ENCODE measurements at regions not wholly inside any gene's neighbourhood (a gene's known extent, or its start where the extent isn't known, plus 50 kb on each side); places are given as distances from the start of the nearest gene placed in this dataset.
"Not testable (repeated sequence)": the region's sequence is repeated elsewhere in the genome, so short reads cannot be mapped to it uniquely, and the experiment has no call there.

DNA sequence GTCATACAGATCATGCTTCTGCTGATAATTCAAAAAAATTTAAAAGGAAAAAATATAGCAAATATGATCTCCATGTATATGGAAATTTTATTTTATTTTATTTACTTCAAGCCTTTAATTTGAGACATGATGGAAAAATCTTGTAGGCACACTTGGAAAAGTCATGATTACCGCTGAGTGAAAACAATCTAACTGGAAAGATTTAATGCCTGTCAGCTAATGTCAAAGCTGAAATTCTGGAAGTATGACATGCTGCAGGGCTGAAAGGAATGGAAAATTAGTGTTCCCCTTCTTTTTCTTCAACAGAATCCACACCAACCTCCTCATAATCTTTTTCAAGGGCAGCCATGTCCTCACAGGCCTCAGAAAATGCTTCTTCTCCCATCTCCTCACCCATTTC, 58.2 kb downstream of the RPRM start:
- no peak for DNase-seq (ENCODE audit: low read depth)

DNA sequence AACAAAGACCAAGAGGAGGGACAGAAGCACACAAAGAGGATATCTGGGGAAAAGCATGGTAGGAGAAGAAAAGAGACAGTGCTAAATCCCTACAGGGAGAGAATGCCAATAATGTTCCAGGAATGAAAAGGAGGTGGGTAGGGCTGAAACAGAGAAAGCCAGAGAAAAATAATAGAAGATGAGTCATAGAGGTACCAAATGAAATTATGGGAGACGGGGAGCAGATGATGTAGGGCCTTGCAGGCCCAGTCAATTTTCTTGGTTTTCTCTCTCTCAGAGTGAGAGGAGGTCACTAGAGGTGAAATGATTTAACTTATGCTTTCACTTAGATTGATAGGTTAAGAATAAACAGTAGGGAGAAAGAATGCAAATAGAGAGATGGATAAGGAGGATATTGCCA, 61.5 kb downstream of the RPRM start:
- no peak for DNase-seq (ENCODE audit: low read depth)

DNA sequence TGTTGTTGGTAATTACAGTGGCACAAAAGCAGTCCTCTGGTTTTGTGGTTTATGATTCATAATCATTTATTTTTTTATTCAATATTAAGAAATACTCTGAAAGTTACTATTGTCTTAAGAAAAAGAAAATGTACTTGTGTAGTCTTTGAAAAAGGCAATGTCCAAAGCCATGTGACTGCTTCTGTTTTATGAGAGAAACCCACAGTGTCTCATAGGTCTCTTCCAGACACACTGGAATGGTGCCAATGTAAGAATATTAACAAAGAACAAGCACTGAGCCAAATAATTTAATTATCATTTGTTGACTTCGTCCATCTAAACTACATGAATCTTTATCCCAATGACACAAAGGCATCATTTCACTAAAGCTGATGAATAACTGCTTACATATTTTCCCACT, 62.5 kb downstream of the RPRM start:
- no peak for DNase-seq (ENCODE audit: low read depth)

DNA sequence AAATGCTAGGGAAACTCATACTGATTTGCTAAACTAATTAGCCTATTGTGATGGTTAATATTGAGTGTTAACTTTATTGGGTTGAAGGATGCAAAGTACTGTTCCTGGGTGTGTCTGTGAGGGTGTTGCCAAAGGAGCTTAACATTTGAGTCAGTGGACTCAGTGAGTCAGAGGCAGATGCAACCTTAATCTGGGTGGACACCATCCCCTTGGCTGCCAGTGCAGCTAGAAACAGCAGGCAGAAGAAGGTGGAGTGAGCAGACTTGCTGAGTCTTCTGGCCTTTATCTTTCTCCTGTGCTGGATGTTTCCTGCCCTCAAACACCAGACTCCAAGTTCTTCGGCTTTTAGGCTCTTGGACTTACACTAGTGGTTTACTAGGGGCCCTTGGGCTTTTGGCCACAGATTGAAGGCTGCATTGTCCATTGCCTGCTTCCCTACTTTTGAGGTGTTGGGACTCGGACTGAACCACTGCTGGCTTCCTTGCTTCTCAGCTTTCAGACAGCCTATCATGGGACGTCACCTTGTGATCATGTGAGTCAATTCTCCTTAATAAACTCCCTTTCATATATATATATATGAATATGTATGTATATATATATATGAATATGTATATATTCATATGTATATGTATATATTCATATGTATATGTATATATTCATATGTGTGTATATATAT, 69.7 kb downstream of the RPRM start:
- DNase-seq (ENCODE audit: low read depth), result no peak

DNA sequence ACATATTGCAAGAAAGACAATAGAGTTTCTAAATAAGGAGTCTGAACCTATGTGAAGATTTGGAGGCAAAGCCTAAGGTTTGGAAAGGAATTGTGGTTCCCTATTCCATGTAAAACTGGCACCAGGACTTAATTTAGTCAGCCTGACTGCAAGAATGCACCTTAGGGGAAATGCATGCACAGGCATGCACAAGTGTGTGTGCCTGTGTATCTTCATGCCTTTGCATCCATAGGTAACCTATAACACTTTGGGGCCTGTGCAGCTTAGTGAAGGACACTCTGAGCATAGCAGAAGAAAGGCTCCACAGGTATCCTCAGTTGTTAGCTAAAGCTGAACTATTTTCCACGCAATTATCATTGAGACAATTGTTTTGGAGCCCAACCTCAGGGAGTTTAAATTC, 73.4 kb downstream of the RPRM start:
- DNase-seq (ENCODE audit: low read depth), result no peak

DNA sequence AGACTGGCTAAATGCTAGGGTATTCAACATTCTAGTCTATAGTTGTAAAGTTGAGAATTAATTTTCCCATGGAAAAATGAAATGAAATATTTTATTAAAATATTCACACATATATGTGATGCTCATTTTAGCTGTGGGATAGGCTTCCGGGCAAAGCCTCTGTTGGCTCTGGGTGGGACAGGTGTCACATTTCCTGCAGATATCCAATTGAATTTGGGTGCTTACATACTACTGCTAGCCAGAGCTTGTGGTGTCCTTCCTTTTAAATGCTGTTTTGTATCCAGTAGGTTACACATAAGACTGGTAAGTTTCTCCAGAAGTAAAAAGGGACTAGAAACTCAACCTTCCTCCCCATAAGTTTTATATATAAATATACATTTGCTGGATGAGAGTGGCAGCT, 73.8 kb downstream of the RPRM start:
- no peak for DNase-seq (ENCODE audit: low read depth)

DNA sequence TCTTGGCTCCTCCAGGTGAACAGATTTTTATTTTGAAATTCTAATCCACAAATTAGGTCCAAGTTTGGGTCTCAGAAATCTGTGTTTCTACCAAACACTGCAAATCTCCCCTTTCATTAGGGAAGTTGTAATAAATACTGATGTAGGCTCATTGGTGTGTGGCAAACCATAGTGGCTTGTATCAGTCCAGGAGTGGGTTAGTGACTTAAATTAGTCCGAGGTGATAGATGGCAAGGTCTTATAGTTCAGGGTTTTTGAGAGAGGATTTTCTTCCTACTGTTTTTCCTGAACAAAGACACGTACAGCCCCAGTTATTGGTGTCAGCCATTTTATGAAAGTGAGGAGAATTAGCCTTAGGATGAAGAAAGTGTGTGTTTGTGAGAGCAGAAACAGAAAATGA, 74.6 kb downstream of the RPRM start:
- no peak for DNase-seq (ENCODE audit: low read depth)

DNA sequence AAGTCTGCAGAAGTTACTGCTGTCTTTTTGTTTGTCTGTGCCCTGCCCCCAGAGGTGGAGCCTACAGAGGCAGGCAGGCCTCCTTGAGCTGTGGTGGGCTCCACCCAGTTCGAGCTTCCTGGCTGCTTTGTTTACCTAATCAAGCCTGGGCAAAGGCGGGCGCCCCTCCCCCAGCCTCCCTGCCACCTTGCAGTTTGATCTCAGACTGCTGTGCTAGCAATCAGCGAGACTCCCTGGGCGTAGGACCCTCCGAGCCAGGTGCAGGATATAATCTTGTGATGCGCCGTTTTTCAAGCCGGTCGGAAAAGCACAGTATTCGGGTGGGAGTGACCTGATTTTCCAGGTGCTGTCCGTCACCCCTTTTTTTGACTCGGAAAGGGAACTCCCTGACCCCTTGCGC, 75.2 kb downstream of the RPRM start:
- not testable (repeated sequence) for DNase-seq (ENCODE audit: low read depth)

DNA sequence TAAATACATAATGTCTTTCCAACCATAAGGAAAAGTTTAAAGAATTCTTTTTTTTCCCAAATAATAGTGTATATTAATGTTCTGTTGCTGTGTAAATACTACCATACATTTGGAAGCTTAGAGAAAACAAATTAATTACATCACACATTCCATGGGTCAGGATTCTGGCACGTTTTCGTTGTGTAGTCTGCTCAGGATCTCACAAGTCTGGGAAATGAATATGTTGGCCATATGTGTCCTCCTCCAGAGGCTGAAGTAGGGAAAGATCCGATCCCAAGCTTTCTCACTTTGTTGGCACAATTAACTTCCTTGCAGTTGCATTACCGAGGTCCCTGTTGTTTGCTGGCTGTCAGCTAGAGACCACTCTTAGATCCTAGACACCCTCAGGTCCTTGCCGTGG, 83.9 kb downstream of the RPRM start:
- DNase-seq (ENCODE audit: low read depth), result no peak

DNA sequence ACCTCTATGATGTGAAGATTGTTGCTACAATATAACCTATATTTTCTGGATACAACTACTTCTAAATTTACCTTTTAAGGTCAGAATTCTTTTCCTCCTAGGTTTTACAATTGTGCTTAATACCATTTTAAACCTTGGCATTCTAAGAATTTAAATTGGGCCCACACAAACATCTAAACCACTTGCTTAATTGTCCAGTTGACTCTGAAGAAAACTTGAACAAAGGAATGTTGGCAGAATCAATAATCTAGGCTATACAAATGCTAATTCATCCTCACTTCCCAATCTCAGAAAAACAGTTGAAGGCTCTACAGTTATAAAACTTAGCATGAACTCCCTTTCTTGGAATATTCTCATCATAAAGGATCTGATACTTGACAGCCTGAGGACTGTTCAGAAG, 84.3 kb downstream of the RPRM start:
- no peak for DNase-seq (ENCODE audit: low read depth)

DNA sequence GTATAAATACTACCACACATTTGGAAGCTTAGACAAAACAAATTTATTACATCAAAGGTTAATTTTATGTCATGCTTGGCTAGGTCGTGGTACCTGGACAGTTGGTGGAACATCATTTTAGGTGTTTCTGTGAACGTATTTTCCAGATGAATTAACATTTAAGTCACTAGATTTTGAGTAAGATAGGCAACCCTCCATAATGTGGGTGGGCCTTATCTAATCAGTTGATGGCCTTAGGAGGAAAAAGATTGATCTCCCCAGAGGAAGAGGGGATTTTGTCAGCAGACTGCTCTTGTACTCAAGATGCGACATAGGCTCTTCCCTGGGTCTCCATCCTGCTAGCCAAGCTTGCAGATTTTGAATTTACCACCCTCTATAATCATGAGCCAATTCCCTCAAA, 85.0 kb downstream of the RPRM start:
- no peak for DNase-seq (ENCODE audit: low read depth)

DNA sequence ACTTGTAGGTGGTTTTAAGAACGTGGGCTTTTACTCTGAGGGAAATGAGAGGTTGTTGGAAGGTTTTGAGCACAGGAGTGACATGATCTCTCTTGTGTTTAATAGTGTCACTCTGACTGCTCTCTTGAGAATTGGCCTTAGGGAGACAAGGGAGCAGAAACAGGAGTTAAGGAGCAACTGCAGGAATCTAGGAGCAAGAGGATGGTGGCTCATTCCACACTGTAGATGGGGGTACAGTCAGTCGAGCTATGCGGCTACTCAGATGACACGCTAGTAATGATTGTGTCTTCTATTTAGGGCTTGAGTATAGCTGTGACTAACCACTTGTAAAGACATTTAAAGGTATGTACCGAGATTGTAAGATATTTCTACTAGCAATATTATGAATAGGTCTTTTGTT, 87.4 kb downstream of the RPRM start:
- DNase-seq (ENCODE audit: low read depth), result no peak

DNA sequence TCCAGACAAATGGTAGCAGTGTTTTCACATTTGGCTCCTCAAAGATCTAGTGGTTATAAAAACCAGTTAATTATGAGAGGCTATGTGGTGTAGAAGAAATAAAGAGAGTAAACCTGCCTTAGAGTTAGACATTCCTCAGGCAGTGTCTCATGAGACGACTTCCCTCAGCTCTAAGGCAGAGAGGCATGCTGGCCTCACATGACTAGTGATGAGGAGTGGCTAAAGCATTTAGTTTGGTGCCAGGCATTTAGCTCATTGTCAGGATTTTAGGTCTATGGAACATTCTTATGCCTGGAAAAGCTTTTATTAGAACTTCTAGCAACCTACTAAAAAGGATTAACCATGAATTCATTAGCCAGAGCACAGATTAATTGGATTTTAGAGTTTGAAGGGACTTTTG, 90.3 kb downstream of the RPRM start:
- no peak for DNase-seq (ENCODE audit: low read depth)

DNA sequence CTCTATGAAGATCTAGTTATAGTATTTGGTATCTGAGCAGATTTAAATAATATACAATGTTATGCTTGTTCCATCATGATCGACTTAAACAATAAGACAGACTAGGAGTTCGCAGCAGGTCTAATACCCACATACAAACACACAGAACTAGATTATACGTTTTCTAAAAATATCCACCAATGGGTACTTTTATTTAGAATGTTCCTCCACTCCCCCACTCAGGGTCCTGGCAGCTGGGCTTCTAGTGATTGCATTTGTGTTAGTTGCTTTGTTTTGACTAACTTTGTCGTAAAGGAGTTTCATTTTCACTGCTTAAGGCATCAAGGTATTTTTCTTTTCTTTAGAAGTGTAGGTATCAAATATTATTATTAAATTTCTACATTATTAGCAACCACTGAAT, 91.4 kb downstream of the RPRM start:
- DNase-seq (ENCODE audit: low read depth), result no peak

DNA sequence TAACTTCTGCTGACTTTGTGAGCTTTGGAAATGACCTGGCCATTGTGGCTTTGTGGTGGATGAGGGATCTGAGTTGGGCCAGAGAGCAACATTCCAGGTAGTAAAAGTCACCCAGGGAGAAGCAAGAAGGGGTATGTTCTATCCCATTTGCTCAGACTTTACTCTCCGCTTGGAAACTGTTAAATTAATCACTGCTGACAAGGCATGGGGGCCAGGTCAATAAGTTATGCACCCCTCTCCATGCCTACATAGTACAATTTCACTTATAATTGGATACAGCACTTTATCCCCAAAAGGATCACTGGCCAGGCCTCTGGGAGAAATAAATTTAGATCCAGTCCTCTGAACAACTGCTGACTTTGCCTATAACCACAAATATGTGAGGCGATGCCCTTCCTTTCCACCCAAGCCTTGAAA, 92.1 kb downstream of the RPRM start:
- no peak for DNase-seq (ENCODE audit: low read depth)

DNA sequence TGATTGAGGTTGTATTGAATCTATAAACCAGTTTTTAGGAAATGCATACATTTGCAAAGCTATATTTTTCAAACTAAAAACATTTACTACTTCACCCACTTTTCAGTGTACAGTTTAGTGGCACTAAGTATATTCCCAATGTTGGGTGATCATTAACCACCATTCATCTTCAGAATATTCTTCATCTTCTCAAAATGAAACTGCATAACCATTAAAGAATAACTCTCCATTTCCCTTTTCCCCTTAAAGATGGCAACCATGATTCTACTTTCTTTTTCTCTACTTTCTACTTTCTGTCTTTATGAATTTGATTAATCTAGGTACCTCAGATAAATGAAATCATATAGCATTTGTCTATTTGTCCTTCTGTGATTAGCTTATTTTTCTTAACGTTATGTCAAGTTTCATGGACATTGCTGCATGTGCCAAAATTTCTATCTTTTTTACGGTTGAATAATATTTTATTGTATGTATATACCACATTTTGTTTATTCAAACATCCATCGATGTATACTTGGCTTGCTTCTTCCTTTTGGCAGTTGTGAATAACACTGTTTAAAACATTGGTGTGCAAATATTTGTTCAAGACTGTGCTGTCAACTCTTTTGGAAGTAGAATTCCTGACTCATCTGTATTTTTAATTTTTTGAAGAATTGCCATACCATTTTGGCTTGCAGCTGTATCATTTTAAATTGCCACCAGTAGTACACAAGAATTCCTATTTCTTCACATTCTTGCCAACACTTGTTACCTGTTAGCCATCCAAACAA, 104.9 kb downstream of the RPRM start:
- DNase-seq (ENCODE audit: low read depth), result no peak

DNA sequence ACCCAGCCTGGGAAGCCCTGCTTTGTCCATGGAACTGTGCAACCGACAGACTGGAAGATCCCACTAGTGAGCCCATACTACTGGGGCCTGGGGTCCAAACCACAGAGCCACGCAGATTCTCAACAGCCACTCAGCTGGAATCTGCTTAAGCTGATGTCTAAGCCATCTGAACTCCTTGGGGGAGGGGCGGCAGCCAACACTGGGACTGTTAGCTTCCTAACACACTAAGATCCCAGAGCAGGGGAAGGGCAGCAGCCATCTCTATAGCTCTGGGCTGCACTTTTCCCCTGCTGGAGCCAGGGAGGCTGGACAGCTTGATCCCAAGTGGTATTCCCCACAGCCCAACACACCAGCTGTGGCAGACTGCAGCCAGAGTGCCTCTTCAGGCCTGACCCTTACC, 118.3 kb downstream of the RPRM start:
- no peak for DNase-seq (ENCODE audit: low read depth)

DNA sequence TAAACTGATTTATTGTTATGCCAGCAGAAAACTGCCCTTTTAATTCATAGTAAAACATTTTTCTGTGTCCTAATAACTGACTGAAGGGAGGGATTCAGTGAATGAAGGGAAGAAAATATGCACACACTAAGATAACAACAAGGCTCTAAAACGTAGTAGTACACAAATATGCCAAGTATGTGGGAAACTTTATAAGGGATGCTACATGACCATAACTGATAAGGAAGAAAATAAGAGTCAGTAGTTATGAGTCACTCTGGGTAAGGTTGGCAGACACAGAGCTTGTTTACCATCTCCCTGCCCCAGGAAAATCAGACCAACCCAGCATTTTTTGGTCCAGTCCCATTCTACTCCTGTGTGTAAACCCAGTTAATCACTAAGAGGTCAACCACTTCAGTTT, 124.2 kb downstream of the RPRM start:
- no peak for DNase-seq (ENCODE audit: low read depth)

DNA sequence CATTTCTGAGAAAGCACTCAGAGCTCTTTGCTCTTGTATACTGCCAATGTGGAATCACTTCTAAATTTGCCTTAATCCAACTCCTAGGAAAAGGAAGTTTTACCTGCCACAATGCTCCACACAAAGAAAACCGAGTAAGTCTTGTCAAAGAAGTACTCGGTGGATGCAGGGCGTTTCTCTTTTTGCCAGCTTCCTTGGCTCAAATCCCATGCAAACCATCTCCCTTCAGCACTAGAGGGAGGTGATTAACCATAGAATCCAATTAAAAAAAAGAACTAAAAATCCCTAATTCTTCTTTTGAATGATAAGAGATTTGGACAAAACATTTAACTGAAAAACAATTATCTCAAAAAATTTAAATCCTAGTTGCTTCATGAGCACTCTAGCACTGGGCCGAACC, 129.0 kb downstream of the RPRM start:
- no peak for DNase-seq (ENCODE audit: low read depth)

DNA sequence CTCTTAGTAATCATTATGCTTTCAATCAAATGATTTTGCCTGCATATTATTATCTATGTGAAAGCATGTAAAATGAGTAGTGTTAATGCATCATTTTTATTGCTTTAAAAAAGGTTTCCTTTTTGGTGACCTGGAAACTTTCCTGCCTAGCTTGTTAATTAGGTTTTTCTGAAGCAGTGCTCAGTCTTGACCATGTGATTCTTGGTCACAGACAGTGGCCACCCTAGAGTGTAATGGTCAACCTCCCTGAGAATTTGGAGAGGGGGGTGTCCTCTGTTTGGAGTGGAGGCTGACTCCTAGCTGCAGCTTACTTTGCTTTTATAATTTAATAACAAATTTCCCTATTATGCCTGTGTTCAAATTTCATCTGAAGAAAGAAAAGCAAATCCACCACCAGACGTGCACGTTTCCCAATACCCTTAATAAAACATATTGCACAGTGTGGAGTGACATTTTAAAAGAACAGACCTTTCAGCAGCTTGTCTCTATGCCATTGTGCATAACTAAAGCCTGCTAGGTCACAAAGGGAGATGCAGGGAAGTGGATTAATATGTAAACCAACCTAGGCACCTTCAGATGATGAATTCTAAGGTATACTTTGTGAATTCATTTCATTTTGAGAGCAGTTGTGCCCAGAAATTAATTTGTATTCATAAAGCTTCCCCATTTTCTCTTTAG, 130.6 kb downstream of the RPRM start:
- no peak for DNase-seq (ENCODE audit: low read depth)

DNA sequence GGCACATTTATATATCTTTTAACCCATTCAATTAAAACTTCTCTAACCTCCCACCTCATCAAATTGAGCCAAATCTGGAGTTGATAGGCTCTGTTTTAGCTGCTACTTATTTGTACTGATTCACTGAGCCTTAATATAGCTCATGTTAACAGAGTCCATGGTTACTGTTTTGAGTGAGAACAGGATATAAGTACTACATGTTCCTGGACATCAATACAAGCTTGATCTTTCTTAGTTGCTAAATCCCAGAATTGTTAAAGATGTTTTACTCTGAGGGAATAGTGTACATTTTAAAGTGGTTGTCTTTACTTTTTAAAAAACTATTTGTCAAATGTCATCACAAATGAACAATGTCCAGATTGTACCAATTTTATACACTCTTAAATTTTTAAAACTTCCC, 157.7 kb downstream of the RPRM start:
- no peak for DNase-seq (ENCODE audit: low read depth)

DNA sequence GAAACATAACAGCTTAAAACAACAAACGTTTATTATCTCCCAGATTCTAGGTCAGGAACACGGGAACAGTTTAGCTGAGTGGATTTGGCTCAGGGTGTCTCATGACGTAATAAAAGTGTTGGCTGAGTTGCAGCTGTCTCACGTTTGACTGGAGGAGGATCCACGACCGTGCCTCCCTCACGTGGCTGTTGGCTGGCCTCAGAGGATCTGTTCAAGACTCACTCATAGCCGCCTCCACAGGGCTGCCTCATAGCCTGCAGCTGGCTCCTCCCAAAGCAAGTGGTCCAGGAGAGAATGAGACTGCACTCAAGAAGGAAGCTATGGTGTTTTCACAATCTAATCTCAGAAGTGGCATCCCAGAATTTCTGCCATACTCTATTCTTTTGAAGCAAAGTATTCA, 167.1 kb downstream of the RPRM start:
- DNase-seq (ENCODE audit: low read depth), result no peak

DNA sequence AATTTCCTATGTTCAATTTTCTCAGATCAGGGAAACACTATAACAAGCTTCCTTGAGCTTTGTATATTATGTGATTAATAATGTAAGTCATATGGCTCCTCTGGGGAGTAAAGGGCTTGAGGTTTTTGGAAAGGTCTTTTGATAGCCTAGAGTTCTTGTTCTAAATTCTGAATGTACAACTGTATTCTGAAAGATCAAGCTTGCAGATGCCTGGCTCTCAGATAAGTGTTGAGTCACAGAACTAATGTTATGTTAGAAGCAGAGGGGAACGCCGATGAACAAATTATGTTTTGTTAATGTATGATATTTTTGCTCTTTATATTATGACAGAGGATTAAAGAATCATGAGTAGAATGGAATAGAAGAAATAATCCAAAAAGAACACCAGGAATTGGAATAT, 170.1 kb downstream of the RPRM start:
- no peak for DNase-seq (ENCODE audit: low read depth)

DNA sequence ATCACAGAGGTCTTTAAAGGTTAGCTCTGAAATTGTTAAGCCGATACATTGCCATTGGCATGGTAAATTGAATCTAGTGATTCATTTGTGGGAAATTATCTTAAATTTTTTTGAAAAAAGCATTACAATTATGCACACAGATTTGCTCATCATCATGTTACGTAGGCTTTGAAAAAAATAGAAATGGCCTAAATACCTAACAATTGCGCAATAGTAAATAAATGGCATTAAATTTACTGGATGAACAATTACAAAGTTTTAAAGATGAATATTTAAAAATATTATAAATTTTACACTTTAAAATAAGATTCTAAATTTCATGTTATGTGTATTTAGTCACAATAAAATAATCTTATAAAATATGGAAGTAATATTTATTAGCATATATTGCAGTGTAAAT, 171.3 kb downstream of the RPRM start:
- no peak for DNase-seq (ENCODE audit: low read depth)
